DND-41 (cell line): ENCODE measurements at regions not wholly inside any gene's neighbourhood (a gene's known extent, or its start where the extent isn't known, plus 50 kb on each side); places are given as distances from the start of the nearest gene placed in this dataset.

Experiments used
- ATAC-seq: fragments of 200-7000 bp; cut with Tn5 transposase; 3 replicates; pipeline ENCODE4 v1.9.1; 2021; ENCODE audit warnings: low read depth; ENCODE audit not compliant: insufficient read depth
- DNase-seq: peaks from one replicate; pipeline ENCODE4 v3.0.0-alpha.2; 2020
- H2AFZ ChIP-seq: 2 replicates; pipeline ENCODE4 v1.6.0; 2012; ENCODE audit warnings: low read depth, low read length
- H3K27ac ChIP-seq: 2 replicates; pipeline ENCODE4 v1.5.1; 2012; ENCODE audit warnings: low read length, inconsistent platforms
- H3K27me3 ChIP-seq: fragments of 200-600 bp; sonication (generic); 2 replicates; pipeline ENCODE4 v1.6.0; 2012; ENCODE audit warnings: low read length, mild to moderate bottlenecking, inconsistent platforms; ENCODE audit not compliant: insufficient read depth, poor library complexity
- H3K36me3 ChIP-seq: 2 replicates; pipeline ENCODE4 v1.5.1; 2012; ENCODE audit warnings: low read length, inconsistent platforms; ENCODE audit not compliant: insufficient read depth
- H3K4me1 ChIP-seq: 2 replicates; pipeline ENCODE4 v1.5.1; 2012; ENCODE audit warnings: mild to moderate bottlenecking, low read length; ENCODE audit not compliant: insufficient read depth
- H3K4me2 ChIP-seq: 2 replicates; pipeline ENCODE4 v1.6.0; 2012; ENCODE audit warnings: mild to moderate bottlenecking, moderate library complexity, low read length, inconsistent platforms; ENCODE audit not compliant: insufficient read depth
- H3K4me3 ChIP-seq, 2 experiments: fragments of 200-600 bp in 1 of 2; shearing (Covaris generic) in 1 of 2; 2 replicates each; pipeline ENCODE4 v1.5.1; 2012 to 2016; ENCODE audit warnings: inconsistent platforms in 2 of 2, low read length in 2 of 2, mild to moderate bottlenecking in 2 of 2, low read depth in 1 of 2, moderate library complexity in 1 of 2
- H3K79me2 ChIP-seq: 2 replicates; pipeline ENCODE4 v1.6.0; 2012; ENCODE audit warnings: low read length, inconsistent platforms; ENCODE audit not compliant: insufficient read depth
- H3K9ac ChIP-seq: 2 replicates; pipeline ENCODE4 v1.6.0; 2012; ENCODE audit warnings: low read depth, mild to moderate bottlenecking, inconsistent platforms, low read length, moderate library complexity
- H3K9me3 ChIP-seq: 2 replicates; pipeline ENCODE4 v1.5.1; 2012; ENCODE audit warnings: low read length, moderate library complexity, mild to moderate bottlenecking, inconsistent platforms; ENCODE audit not compliant: insufficient read depth, severe bottlenecking
- H4K20me1 ChIP-seq: 2 replicates; pipeline ENCODE4 v1.6.0; 2012; ENCODE audit warnings: low read length; ENCODE audit not compliant: insufficient read depth
- CTCF ChIP-seq: IDR thresholded peaks from 2 replicates; pipeline ENCODE4 v1.5.1; 2012; ENCODE audit warnings: borderline replicate concordance, low read length, moderate library complexity, mild to moderate bottlenecking; ENCODE audit not compliant: poor library complexity, severe bottlenecking; ENCODE audit errors: extremely low read depth
- EZH2 ChIP-seq: IDR thresholded peaks from 3 replicates; pipeline ENCODE4 v1.6.1; 2012; ENCODE audit warnings: borderline replicate concordance, low read depth, mild to moderate bottlenecking, moderate library complexity, low read length, inconsistent platforms; ENCODE audit not compliant: severe bottlenecking

GRCh38 chr3:178397202-178397601 is 139.0 kb upstream of the KCNMB2 start:
- H3K27me3 ChIP-seq = no peaks in the 10 kb centered on the region
- no peak overlapping the region for H3K4me3 ChIP-seq
- TF ChIP-seq CTCF (no peak), EZH2 (no peak)
- no peak overlapping the region for H2AFZ ChIP-seq
- H3K36me3 ChIP-seq = no peaks in the 10 kb centered on the region
- H3K27ac ChIP-seq = no peak overlapping the region
- no peak overlapping the region for H3K4me2 ChIP-seq
- H4K20me1 ChIP-seq = no peaks in the 10 kb centered on the region
- DNase-seq (no peak), ATAC-seq (no peak)
- no peak overlapping the region for H3K9ac ChIP-seq
- H3K79me2 ChIP-seq = no peaks in the 10 kb centered on the region
- H3K4me1 ChIP-seq = no peaks in the 10 kb centered on the region
- H3K9me3 ChIP-seq = no peaks in the 10 kb centered on the region

GRCh38 chr3:178397836-178398235 is 138.4 kb upstream of the KCNMB2 start:
- TF ChIP-seq EZH2 (no peak), CTCF (no peak)
- Histone ChIP-seq H3K9ac (no peak overlapping the region), H3K27ac (no peak overlapping the region), H4K20me1 (no peaks in the 10 kb centered on the region), H3K9me3 (no peaks in the 10 kb centered on the region), H3K4me2 (no peak overlapping the region), H3K4me3 (no peak overlapping the region), H3K27me3 (no peaks in the 10 kb centered on the region), H3K36me3 (no peaks in the 10 kb centered on the region), H3K4me1 (no peaks in the 10 kb centered on the region), H2AFZ (no peak overlapping the region), H3K79me2 (no peaks in the 10 kb centered on the region)
- ATAC-seq (no peak), DNase-seq (no peak)

GRCh38 chr3:178404961-178405360 is 131.3 kb upstream of the KCNMB2 start:
- no peak overlapping the region for H3K27ac ChIP-seq
- H3K4me1 ChIP-seq = no peaks in the 10 kb centered on the region
- H3K9ac ChIP-seq = no peak overlapping the region
- TF ChIP-seq CTCF = no peak
- TF ChIP-seq EZH2 = no peak
- DNase-seq (no peak), ATAC-seq (no peak)
- H3K36me3 ChIP-seq = no peaks in the 10 kb centered on the region
- H2AFZ ChIP-seq = no peak overlapping the region
- H3K4me3 ChIP-seq = no peak overlapping the region
- no peak overlapping the region for H3K4me2 ChIP-seq
- H4K20me1 ChIP-seq = no peaks in the 10 kb centered on the region
- H3K27me3 ChIP-seq = no peaks in the 10 kb centered on the region
- H3K9me3 ChIP-seq = no peaks in the 10 kb centered on the region
- no peaks in the 10 kb centered on the region for H3K79me2 ChIP-seq

- Histone ChIP-seq H3K79me2 (no peaks in the 10 kb centered on the region), H3K27ac (no peak overlapping the region), H3K4me1 (no peaks in the 10 kb centered on the region), H4K20me1 (no peaks in the 10 kb centered on the region), H3K4me3 (no peak overlapping the region), H3K9me3 (no peaks in the 10 kb centered on the region), H3K4me2 (no peak overlapping the region), H3K36me3 (no peaks in the 10 kb centered on the region), H3K9ac (no peak overlapping the region), H3K27me3 (no peaks in the 10 kb centered on the region), H2AFZ (no peak overlapping the region)
- no peak for TF ChIP-seq EZH2
- no peak for TF ChIP-seq CTCF
- no peak for DNase-seq
- no peak for ATAC-seq
Measured at GRCh38 chr3:178405531-178405930, 130.7 kb upstream of the KCNMB2 start.
